ENCODE measurements at regions not wholly inside any gene's neighbourhood (a gene's known extent, or its start where the extent isn't known, plus 50 kb on each side); places are given as distances from the start of the nearest gene placed in this dataset.

GRCh38 chr2:5343785-5344335, 348.3 kb upstream of the SOX11 start:
- H3K27ac Mint-ChIP-seq, result no peak overlapping the region
- H3K4me1 Mint-ChIP-seq (ENCODE audit: low read depth), result no peaks in the 10 kb centered on the region
- H3K27me3 Mint-ChIP-seq, result no peaks in the 10 kb centered on the region
- no peaks in the 10 kb centered on the region for H3K9me3 Mint-ChIP-seq (ENCODE audit: low read depth)
- H3K4me3 Mint-ChIP-seq, result no peak overlapping the region
- H3K36me3 Mint-ChIP-seq, result no peaks in the 10 kb centered on the region

- peaks cover 4% of the 10 kb centered on the region for H3K9me3 Mint-ChIP-seq (ENCODE audit: low read depth)
- H3K36me3 Mint-ChIP-seq, result no peaks in the 10 kb centered on the region
- H3K4me3 Mint-ChIP-seq, result no peak overlapping the region
- no peak overlapping the region for H3K27ac Mint-ChIP-seq
- H3K4me1 Mint-ChIP-seq (ENCODE audit: low read depth), result no peaks in the 10 kb centered on the region
- H3K27me3 Mint-ChIP-seq, result no peaks in the 10 kb centered on the region
Observed at GRCh38 chr2:5352286-5352685, 339.9 kb upstream of the SOX11 start.

DNA sequence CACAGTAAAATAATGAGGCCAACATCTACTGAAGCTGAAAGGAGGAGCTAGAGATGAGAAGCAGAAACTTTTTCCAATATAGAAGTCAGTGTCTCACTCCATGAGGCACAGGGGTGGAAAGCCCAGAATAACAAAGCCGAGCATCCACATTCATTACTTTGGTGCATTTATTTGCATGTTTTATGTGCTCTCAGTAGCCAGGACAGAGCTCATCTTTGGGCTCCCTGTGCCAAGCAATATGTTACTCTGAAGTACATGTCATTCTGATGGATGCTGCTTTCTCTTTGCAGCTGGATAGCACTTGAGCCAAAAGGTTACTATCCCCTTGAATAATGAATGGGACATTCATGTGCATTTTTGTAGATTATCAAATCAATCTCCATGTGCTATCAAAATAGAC, 338.6 kb upstream of the SOX11 start:
- Mint-ChIP-seq H3K27me3 (no peaks in the 10 kb centered on the region), H3K36me3 (no peaks in the 10 kb centered on the region), H3K9me3 (ENCODE audit: low read depth) (peaks cover 4% of the 10 kb centered on the region), H3K4me1 (ENCODE audit: low read depth) (no peaks in the 10 kb centered on the region), H3K4me3 (no peak overlapping the region), H3K27ac (no peak overlapping the region)

DNA sequence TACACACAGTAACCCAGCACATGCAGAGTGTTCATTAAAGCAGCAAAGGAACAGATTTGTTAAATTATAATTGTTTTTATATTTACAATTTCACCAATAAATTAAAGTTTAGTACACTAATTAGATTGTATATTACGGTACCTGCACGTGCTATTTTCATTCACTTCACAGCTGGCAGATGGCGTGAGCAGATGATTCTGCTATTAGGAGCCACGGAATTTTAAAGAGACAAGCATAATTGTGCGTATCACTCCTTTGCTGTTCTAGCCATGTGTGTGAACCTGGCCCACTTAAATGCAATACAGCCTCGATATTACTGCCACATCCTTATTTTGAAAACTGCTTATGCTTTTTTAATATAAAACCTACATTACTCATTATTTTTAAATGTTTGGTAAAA, 332.8 kb upstream of the SOX11 start:
- Mint-ChIP-seq H3K27me3 (no peaks in the 10 kb centered on the region), H3K36me3 (no peaks in the 10 kb centered on the region), H3K9me3 (ENCODE audit: low read depth) (peaks cover 4% of the 10 kb centered on the region), H3K4me1 (ENCODE audit: low read depth) (no peaks in the 10 kb centered on the region), H3K27ac (no peak overlapping the region), H3K4me3 (no peak overlapping the region)

DNA sequence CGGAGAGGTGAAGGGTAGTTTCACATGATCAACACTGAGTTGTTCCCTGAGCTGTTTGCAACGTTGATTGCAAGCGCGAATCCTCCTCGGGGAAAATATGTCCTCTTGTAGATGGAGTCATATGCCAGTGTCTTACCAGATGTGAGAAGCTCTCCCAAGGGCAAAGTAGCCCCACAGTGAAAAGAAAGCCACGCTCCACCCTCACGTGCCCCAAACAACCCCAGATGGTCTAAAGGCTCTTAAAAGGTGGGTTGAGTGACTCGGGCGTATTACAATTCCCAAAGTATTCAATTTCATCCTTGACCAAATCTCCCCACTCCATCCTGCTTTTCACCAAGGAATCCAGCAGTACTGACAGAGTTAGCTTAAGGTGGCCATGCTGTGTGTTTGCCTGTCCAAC, 332.1 kb upstream of the SOX11 start:
- Mint-ChIP-seq H3K4me1 (ENCODE audit: low read depth) (no peaks in the 10 kb centered on the region), H3K9me3 (ENCODE audit: low read depth) (no peaks in the 10 kb centered on the region), H3K27ac (no peak overlapping the region), H3K27me3 (no peaks in the 10 kb centered on the region), H3K36me3 (no peaks in the 10 kb centered on the region), H3K4me3 (no peak overlapping the region)

- peaks cover 5% of the 10 kb centered on the region for H3K27me3 Mint-ChIP-seq
- peaks cover 3% of the 10 kb centered on the region for H3K9me3 Mint-ChIP-seq (ENCODE audit: low read depth)
- H3K36me3 Mint-ChIP-seq, result no peaks in the 10 kb centered on the region
- no peak overlapping the region for H3K27ac Mint-ChIP-seq
- no peak overlapping the region for H3K4me3 Mint-ChIP-seq
- peaks cover 2% of the 10 kb centered on the region for H3K4me1 Mint-ChIP-seq (ENCODE audit: low read depth)
Observed at GRCh38 chr2:5364361-5364760, 327.8 kb upstream of the SOX11 start.

- no peak overlapping the region for H3K27ac Mint-ChIP-seq
- H3K27me3 Mint-ChIP-seq, result peaks cover 5% of the 10 kb centered on the region
- H3K9me3 Mint-ChIP-seq (ENCODE audit: low read depth), result peaks cover 3% of the 10 kb centered on the region
- no peak overlapping the region for H3K4me3 Mint-ChIP-seq
- H3K4me1 Mint-ChIP-seq (ENCODE audit: low read depth), result peaks cover 2% of the 10 kb centered on the region
- H3K36me3 Mint-ChIP-seq, result no peaks in the 10 kb centered on the region
Observed at GRCh38 chr2:5365871-5366461, 326.2 kb upstream of the SOX11 start.

DNA sequence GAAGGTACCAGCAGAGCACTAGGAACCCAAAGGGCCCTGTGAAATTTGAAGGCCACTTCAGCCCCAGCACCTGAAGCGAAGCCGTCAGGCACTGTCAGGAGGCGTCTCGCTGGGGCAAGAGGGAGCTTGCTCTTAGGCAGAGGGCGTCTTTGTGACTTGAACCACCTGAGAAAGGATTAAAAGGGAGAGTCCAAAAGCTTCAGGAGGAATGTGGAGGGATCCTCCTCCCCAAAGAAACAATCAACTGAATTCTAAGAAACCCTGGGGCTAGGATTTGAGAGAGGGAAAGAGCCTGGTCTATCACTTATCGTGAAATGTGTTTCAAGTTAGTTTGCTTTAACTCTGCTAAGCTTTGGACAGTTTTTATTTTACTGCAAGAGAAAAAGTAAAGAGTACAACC, 324.9 kb upstream of the SOX11 start:
- peaks cover 5% of the 10 kb centered on the region for H3K27me3 Mint-ChIP-seq
- peaks cover 2% of the 10 kb centered on the region for H3K4me1 Mint-ChIP-seq (ENCODE audit: low read depth)
- peaks cover 3% of the 10 kb centered on the region for H3K9me3 Mint-ChIP-seq (ENCODE audit: low read depth)
- H3K4me3 Mint-ChIP-seq, result no peak overlapping the region
- no peak overlapping the region for H3K27ac Mint-ChIP-seq
- no peaks in the 10 kb centered on the region for H3K36me3 Mint-ChIP-seq

DNA sequence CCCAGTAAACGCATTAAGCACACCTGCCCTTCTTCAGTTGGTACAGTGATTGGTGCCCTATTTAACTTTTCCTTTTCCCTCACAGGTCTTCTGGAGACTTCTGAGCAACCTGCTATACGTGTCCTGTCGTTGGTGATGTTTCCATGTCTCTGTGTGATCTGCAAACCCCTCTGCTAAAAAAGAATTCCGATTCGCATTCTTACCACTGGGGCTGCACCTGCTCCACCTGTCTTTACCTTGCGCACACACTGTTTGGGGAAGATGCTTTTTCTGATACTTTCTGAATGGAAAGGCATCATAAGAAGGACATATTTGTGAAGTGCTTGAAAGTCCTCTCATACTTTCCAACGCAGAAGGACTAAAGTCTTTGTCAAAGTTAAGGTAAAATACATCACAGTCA, 323.9 kb upstream of the SOX11 start:
- peaks cover 2% of the 10 kb centered on the region for H3K4me1 Mint-ChIP-seq (ENCODE audit: low read depth)
- no peaks in the 10 kb centered on the region for H3K36me3 Mint-ChIP-seq
- no peak overlapping the region for H3K27ac Mint-ChIP-seq
- H3K27me3 Mint-ChIP-seq, result peaks cover 5% of the 10 kb centered on the region
- H3K9me3 Mint-ChIP-seq (ENCODE audit: low read depth), result peaks cover 3% of the 10 kb centered on the region
- H3K4me3 Mint-ChIP-seq, result no peak overlapping the region

GRCh38 chr2:5369510-5369909, 322.7 kb upstream of the SOX11 start:
- peaks cover 5% of the 10 kb centered on the region for H3K27me3 Mint-ChIP-seq
- H3K27ac Mint-ChIP-seq, result no peak overlapping the region
- peaks cover 3% of the 10 kb centered on the region for H3K9me3 Mint-ChIP-seq (ENCODE audit: low read depth)
- H3K36me3 Mint-ChIP-seq, result no peaks in the 10 kb centered on the region
- H3K4me1 Mint-ChIP-seq (ENCODE audit: low read depth), result peaks cover 2% of the 10 kb centered on the region
- H3K4me3 Mint-ChIP-seq, result no peak overlapping the region

DNA sequence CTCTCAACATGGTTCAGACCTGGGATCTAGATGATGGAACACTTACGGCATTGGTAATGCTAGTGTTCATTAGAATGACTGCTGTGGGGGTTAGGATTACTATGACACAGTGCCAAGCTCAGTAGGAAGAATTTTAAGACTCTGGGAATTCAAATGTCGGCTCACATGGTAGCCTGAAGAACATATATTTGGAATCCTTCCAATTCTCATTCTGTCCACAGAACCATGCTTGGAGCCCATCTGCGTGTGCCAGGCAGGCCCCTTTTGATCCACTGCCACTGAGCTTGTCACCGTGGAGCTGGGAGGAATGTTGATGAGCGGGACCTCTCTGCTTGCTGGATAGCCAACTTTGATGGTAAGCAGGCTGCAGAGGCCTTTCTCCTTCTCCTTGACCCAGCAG, 322.0 kb upstream of the SOX11 start:
- Mint-ChIP-seq H3K4me1 (ENCODE audit: low read depth) (peaks cover 2% of the 10 kb centered on the region), H3K27me3 (peaks cover 5% of the 10 kb centered on the region), H3K4me3 (no peak overlapping the region), H3K36me3 (no peaks in the 10 kb centered on the region), H3K27ac (no peak overlapping the region), H3K9me3 (ENCODE audit: low read depth) (peaks cover 3% of the 10 kb centered on the region)

DNA sequence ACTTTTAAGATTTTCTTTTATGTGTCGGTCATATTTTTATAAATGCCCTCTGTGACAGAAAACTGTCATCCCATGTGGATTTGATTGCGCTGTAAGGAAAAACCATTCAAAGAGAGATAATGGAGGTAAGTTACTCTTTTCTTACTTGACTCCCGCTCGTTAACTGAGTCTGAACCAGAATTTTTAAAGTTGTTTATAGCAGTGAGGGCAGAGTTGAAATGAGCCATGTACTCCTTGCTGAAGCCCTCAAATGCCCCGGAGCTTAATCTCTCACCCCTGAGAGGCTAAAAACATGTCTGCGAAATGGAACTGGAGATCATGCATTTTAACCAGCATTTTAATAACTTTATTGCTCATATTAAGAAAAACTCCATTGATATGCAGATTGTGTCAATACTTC, 320.0 kb upstream of the SOX11 start:
- Mint-ChIP-seq H3K36me3 (no peaks in the 10 kb centered on the region), H3K27ac (no peak overlapping the region), H3K4me1 (ENCODE audit: low read depth) (no peaks in the 10 kb centered on the region), H3K27me3 (peaks cover 3% of the 10 kb centered on the region), H3K9me3 (ENCODE audit: low read depth) (no peaks in the 10 kb centered on the region), H3K4me3 (no peak overlapping the region)

DNA sequence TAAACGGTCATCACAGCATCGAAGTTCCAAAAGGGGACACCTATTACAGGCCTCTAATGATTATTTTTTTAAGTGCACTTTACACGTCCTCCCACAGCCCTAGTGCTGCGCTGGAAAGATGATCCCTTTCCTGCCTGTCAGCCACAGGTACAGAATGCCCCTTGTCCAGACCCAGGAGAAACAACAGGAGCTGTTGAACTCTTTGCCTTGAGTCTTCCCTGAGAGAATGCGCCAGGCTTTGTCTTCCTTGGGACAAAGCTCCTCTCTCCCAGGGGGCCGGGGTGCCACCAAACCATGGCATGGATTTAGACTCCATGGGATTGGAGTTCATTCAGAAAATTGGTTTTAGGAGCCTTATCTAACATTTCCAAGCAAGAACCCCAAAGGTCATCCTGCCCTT, 319.0 kb upstream of the SOX11 start:
- no peak overlapping the region for H3K4me3 Mint-ChIP-seq
- no peaks in the 10 kb centered on the region for H3K9me3 Mint-ChIP-seq (ENCODE audit: low read depth)
- peaks cover 3% of the 10 kb centered on the region for H3K27me3 Mint-ChIP-seq
- no peaks in the 10 kb centered on the region for H3K4me1 Mint-ChIP-seq (ENCODE audit: low read depth)
- H3K36me3 Mint-ChIP-seq, result no peaks in the 10 kb centered on the region
- no peak overlapping the region for H3K27ac Mint-ChIP-seq

DNA sequence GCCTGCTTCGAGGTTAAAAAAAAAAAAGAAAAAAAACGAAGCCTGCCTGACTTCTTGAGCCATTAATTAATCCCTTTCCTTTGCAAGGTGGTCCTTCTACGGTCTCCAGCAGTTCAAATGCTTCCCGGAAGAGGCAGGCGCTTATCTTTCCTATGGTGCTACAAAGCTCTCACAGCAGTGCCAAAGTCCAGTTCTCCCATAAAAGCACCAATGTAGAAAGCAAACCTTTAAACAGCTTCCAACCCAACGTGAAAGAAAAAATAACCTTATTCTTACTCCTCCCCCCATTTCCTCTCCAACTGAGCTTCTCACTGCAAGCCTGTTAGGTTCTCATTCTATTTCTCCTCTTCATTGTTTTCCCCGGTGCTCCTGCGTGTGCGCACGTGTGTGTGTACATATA, 317.4 kb upstream of the SOX11 start:
- no peak overlapping the region for H3K4me3 Mint-ChIP-seq
- H3K4me1 Mint-ChIP-seq (ENCODE audit: low read depth), result no peaks in the 10 kb centered on the region
- H3K36me3 Mint-ChIP-seq, result no peaks in the 10 kb centered on the region
- no peaks in the 10 kb centered on the region for H3K9me3 Mint-ChIP-seq (ENCODE audit: low read depth)
- no peak overlapping the region for H3K27ac Mint-ChIP-seq
- no peaks in the 10 kb centered on the region for H3K27me3 Mint-ChIP-seq

GRCh38 chr2:5377323-5377722, 314.9 kb upstream of the SOX11 start:
- no peaks in the 10 kb centered on the region for H3K9me3 Mint-ChIP-seq (ENCODE audit: low read depth)
- H3K4me1 Mint-ChIP-seq (ENCODE audit: low read depth), result no peaks in the 10 kb centered on the region
- H3K4me3 Mint-ChIP-seq, result no peak overlapping the region
- H3K27me3 Mint-ChIP-seq, result no peaks in the 10 kb centered on the region
- no peak overlapping the region for H3K27ac Mint-ChIP-seq
- H3K36me3 Mint-ChIP-seq, result no peaks in the 10 kb centered on the region

- Mint-ChIP-seq H3K4me3 (no peak overlapping the region), H3K36me3 (no peaks in the 10 kb centered on the region), H3K9me3 (ENCODE audit: low read depth) (peaks cover 3% of the 10 kb centered on the region), H3K27me3 (no peaks in the 10 kb centered on the region), H3K27ac (no peak overlapping the region), H3K4me1 (ENCODE audit: low read depth) (no peaks in the 10 kb centered on the region)
Observed at GRCh38 chr2:5379811-5380210, 312.4 kb upstream of the SOX11 start.

Data from activated naive CD8-positive, alpha-beta T cell (primary cell).